Endothelial cell of umbilical vein (primary cell): ENCODE measurements at regions not wholly inside any gene's neighbourhood (a gene's known extent, or its start where the extent isn't known, plus 50 kb on each side); places are given as distances from the start of the nearest gene placed in this dataset.

Experiments
- BruUV-seq: library from RNA; stranded (reverse); fragments of 400-500 nt; replicated peaks from 2 replicates; lab custom pipeline; 2021; lab: Mats Ljungman, UMichigan
- CTCF ChIA-PET: fragments of 300-600, 350-600 bp; sonication (Branson Sonifier 250); formaldehyde crosslinking; loops from one replicate; lab custom pipeline; 2021; ENCODE audit warnings: antibody characterized with exemption, inconsistent platforms; lab: Charles Lee
- POLR2A ChIA-PET: fragments of 300-600, 350-600 bp; sonication (Branson Sonifier 250); formaldehyde crosslinking; loops from one replicate; lab custom pipeline; 2021; ENCODE audit warnings: antibody characterized with exemption, inconsistent platforms; lab: Charles Lee
- DNase-seq: peaks from one replicate; pipeline ENCODE4 v3.0.0-alpha.2; 2011; ENCODE audit warnings: low read depth, low spot score
- FAIRE-seq: peaks from 2 replicates; lab custom pipeline; 2011; peaks lifted over from hg19 to GRCh38; lab: Jason Lieb, UNC
- H2AFZ ChIP-seq: 2 replicates; pipeline ENCODE4 v1.6.0; 2012; ENCODE audit warnings: low read depth, low read length, control low read depth, inconsistent platforms
- H3K27ac ChIP-seq: 2 replicates; pipeline ENCODE4 v1.5.1; 2011; ENCODE audit warnings: low read depth, mild to moderate bottlenecking, control low read depth, low read length, moderate library complexity; ENCODE audit not compliant: insufficient read depth
- H3K27me3 ChIP-seq, 2 experiments: 2 replicates each; pipeline versions ENCODE4 v1.6.0 to v1.6.1; 2011; ENCODE audit warnings: low read length in 2 of 2, mixed read lengths in 1 of 2; ENCODE audit not compliant: control insufficient read depth in 2 of 2, insufficient read depth in 2 of 2
- H3K36me3 ChIP-seq, 2 experiments: 2 replicates in 1 of 2; 3 replicates in 1 of 2; pipeline ENCODE4 v1.5.1; 2011; ENCODE audit warnings: low read length in 2 of 2, mild to moderate bottlenecking in 1 of 2, moderate library complexity in 1 of 2; ENCODE audit not compliant: control insufficient read depth in 2 of 2, insufficient read depth in 2 of 2; ENCODE audit errors: extremely low read depth in 1 of 2
- H3K4me1 ChIP-seq: 3 replicates; pipeline ENCODE4 v1.5.1; 2011; ENCODE audit warnings: mild to moderate bottlenecking, low read length; ENCODE audit not compliant: control insufficient read depth, insufficient read depth; ENCODE audit errors: extremely low read depth
- H3K4me2 ChIP-seq: 2 replicates; pipeline ENCODE4 v1.6.1; 2011; ENCODE audit warnings: low read length, control low read depth, mixed read lengths; ENCODE audit not compliant: insufficient read depth
- H3K4me3 ChIP-seq, 3 experiments: fragments of 200-600 bp in 1 of 3; sonication (generic), shearing (Covaris generic) in 1 of 3; replicated peaks in 1 of 3; 2 replicates each; pipeline ENCODE4 v1.5.1; 2011 to 2016; ENCODE audit warnings: control low read depth in 3 of 3, low read length in 3 of 3, mild to moderate bottlenecking in 2 of 3, inconsistent platforms in 1 of 3, low read depth in 1 of 3, moderate library complexity in 1 of 3; ENCODE audit not compliant: insufficient read depth in 1 of 3
- H3K79me2 ChIP-seq: 2 replicates; pipeline ENCODE4 v1.6.0; 2012; ENCODE audit warnings: low read length, inconsistent platforms; ENCODE audit not compliant: control insufficient read depth, insufficient read depth
- H3K9ac ChIP-seq: replicated peaks from 2 replicates; pipeline ENCODE3; 2011; ENCODE audit warnings: low read length, control low read depth; ENCODE audit not compliant: insufficient read depth; ENCODE audit errors: extremely low read depth
- H3K9me1 ChIP-seq: replicated peaks from 3 replicates; pipeline ENCODE4 v1.6.0; 2011; ENCODE audit warnings: mild to moderate bottlenecking, low read length; ENCODE audit not compliant: control insufficient read depth, insufficient read depth; ENCODE audit errors: extremely low read depth
- H3K9me3 ChIP-seq: replicated peaks from 2 replicates; pipeline ENCODE4 v1.5.1; 2012; ENCODE audit warnings: low read length, inconsistent platforms; ENCODE audit not compliant: control insufficient read depth, insufficient read depth
- H4K20me1 ChIP-seq: replicated peaks from 2 replicates; pipeline ENCODE3; 2011; ENCODE audit warnings: mild to moderate bottlenecking, low read length; ENCODE audit not compliant: control insufficient read depth, insufficient read depth; ENCODE audit errors: extremely low read depth
- EZH2 ChIP-seq: IDR thresholded peaks from 2 replicates; pipeline ENCODE4 v1.6.1; 2012; ENCODE audit warnings: borderline replicate concordance, low read depth, mild to moderate bottlenecking, moderate library complexity, low read length, inconsistent platforms; ENCODE audit not compliant: severe bottlenecking
- FOS ChIP-seq: IDR thresholded peaks from 2 replicates; pipeline ENCODE4 v1.6.1; 2011; ENCODE audit warnings: mild to moderate bottlenecking, low read length, moderate library complexity, borderline replicate concordance; ENCODE audit not compliant: insufficient read depth
- GATA2 ChIP-seq: IDR thresholded peaks from 2 replicates; pipeline ENCODE4 v1.7.0; 2011; ENCODE audit warnings: low read depth, mild to moderate bottlenecking, moderate library complexity, mixed read lengths, low read length; ENCODE audit not compliant: insufficient read length, insufficient read depth
- JUN ChIP-seq: IDR thresholded peaks from 2 replicates; pipeline ENCODE4 v1.6.1; 2011; ENCODE audit warnings: borderline replicate concordance, low read depth; ENCODE audit not compliant: insufficient read length, insufficient read depth
- MYC ChIP-seq: IDR thresholded peaks from one replicate; pipeline ENCODE4 v1.6.1; 2011; ENCODE audit warnings: mild to moderate bottlenecking, low read depth, low read length
- POLR2A ChIP-seq: IDR thresholded peaks from 2 replicates; pipeline ENCODE4 v1.6.1; 2012; ENCODE audit warnings: low read depth, mild to moderate bottlenecking, control low read depth, low read length
- POLR2AphosphoS5 ChIP-seq: IDR thresholded peaks from 2 replicates; pipeline ENCODE4 v1.6.1; 2012; ENCODE audit warnings: low read depth, mild to moderate bottlenecking, control low read depth, low read length, moderate library complexity; ENCODE audit not compliant: insufficient read depth
- dilution Hi-C: fragments of 300-500 bp; cut with MboI; formaldehyde crosslinking; loops from one replicate; pipeline ENCODE4 v1.15.0; 2019; ENCODE audit warnings: low sequenced_read_pairs; ENCODE audit not compliant: extremely low pct_ligation_motif_present
- intact Hi-C: fragments of 100-400 bp; cut with micrococcal nuclease; formaldehyde crosslinking; loops from one replicate; pipeline ENCODE4 v1.10.0; 2022
- TF ChIP-seq, protein P1 (sequence below): IDR thresholded peaks from 2 replicates; pipeline ENCODE4 v1.6.1; 2011; ENCODE audit not compliant: insufficient read depth, insufficient read length
- TF ChIP-seq, protein P2 (sequence below), 2 donors: IDR thresholded peaks; 1 replicate in 1 of 2; 2 replicates in 1 of 2; pipeline ENCODE4 v1.5.1; 2011; ENCODE audit warnings: low read length in 2 of 2, mild to moderate bottlenecking in 2 of 2, moderate library complexity in 2 of 2, control low read depth in 1 of 2, inconsistent platforms in 1 of 2, low read depth in 1 of 2; ENCODE audit not compliant: insufficient read depth in 1 of 2; ENCODE audit errors: extremely low read depth in 1 of 2

DNA sequence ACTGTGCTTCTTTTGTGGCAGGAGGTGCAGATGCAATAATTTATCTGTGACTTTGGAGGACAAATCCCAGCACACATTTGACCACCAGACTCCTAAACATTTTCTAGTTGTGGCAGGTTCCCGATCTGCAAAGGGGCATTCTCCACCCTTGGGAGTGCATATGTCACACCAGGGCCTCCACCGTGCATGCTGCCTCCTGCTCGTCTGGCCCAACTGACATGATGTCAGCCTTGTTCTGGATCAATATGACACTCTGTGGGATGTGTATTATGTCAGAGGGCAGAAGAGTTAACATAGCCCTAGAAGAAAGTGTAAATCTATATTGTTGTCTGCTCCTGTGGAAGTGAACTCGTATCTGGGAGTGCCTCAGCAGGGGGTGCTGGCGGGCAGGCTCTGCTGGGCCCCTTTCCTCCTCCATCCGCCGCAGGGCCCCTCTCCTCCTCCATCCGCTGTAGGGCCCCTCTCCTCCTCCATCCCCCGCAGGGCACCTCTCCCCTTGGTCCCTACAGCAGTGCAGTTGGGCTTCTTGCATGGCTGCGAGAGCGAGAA lies 97.7 kb upstream of the PPP1R26 start:
- H3K4me2 ChIP-seq: no peak overlapping the region
- H3K9ac ChIP-seq: no peak overlapping the region
- no peaks in the 10 kb centered on the region for H3K9me3 ChIP-seq
- H4K20me1 ChIP-seq: no peaks in the 10 kb centered on the region
- no peak for FAIRE-seq
- TF ChIP-seq FOS (no peak), JUN (no peak), POLR2AphosphoS5 (no peak), MYC (no peak), GATA2 (no peak), EZH2 (no peak), POLR2A (no peak)
- TF ChIP-seq, protein P1, sequence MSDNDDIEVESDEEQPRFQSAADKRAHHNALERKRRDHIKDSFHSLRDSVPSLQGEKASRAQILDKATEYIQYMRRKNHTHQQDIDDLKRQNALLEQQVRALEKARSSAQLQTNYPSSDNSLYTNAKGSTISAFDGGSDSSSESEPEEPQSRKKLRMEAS: no peak
- TF ChIP-seq, protein P2, sequence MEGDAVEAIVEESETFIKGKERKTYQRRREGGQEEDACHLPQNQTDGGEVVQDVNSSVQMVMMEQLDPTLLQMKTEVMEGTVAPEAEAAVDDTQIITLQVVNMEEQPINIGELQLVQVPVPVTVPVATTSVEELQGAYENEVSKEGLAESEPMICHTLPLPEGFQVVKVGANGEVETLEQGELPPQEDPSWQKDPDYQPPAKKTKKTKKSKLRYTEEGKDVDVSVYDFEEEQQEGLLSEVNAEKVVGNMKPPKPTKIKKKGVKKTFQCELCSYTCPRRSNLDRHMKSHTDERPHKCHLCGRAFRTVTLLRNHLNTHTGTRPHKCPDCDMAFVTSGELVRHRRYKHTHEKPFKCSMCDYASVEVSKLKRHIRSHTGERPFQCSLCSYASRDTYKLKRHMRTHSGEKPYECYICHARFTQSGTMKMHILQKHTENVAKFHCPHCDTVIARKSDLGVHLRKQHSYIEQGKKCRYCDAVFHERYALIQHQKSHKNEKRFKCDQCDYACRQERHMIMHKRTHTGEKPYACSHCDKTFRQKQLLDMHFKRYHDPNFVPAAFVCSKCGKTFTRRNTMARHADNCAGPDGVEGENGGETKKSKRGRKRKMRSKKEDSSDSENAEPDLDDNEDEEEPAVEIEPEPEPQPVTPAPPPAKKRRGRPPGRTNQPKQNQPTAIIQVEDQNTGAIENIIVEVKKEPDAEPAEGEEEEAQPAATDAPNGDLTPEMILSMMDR (IDR thresholded peaks at IDR 0.05; ENCODE audit: extremely low read depth in 1 of 2, insufficient read depth in 1 of 2, low read depth in 1 of 2, low read length in 2 of 2): no peak
- H3K4me3 ChIP-seq: no peak overlapping the region
- BruUV-seq: no TSS peak
- no peaks in the 10 kb centered on the region for H3K36me3 ChIP-seq
- H3K79me2 ChIP-seq: no peaks in the 10 kb centered on the region
- ChIA-PET CTCF (no interaction called here), POLR2A (no interaction called here)
- intact Hi-C loops (no loop called here), dilution Hi-C loops (no loop called here)
- H2AFZ ChIP-seq: no peak overlapping the region
- H3K27ac ChIP-seq: no peak overlapping the region
- H3K4me1 ChIP-seq: no peaks in the 10 kb centered on the region
- H3K9me1 ChIP-seq: no peaks in the 10 kb centered on the region
- no peak for DNase-seq
- no peaks in the 10 kb centered on the region for H3K27me3 ChIP-seq
